Effector memory CD8-positive, alpha-beta T cell (primary cell): ENCODE measurements at regions not wholly inside any gene's neighbourhood (a gene's known extent, or its start where the extent isn't known, plus 50 kb on each side); places are given as distances from the start of the nearest gene placed in this dataset.
"Not testable (repeated sequence)": the region's sequence is repeated elsewhere in the genome, so short reads cannot be mapped to it uniquely, and the experiment has no call there.

Source experiments
- ATAC-seq: fragments of 150-1000 bp; cut with Tn5 transposase; replicated peaks from 2 replicates; pipeline ENCODE4 v1.10.0; 2021; ENCODE audit warnings: mild to moderate bottlenecking, moderate library complexity
- DNase-seq, 3 experiments: peaks; one replicate each; pipeline ENCODE4 v3.0.0; 2021
- H3K27ac Mint-ChIP-seq, 2 donors: one replicate each; pipeline ENCODE4 v1.8.0; 2022; ENCODE audit warnings: mild to moderate bottlenecking in 2 of 2, mixed read lengths in 2 of 2, moderate library complexity in 2 of 2
- H3K27me3 Mint-ChIP-seq, 2 donors: one replicate each; pipeline ENCODE4 v1.8.0; 2022; ENCODE audit warnings: mixed read lengths in 2 of 2
- H3K36me3 Mint-ChIP-seq: one replicate; pipeline ENCODE4 v1.8.0; 2022; ENCODE audit warnings: mild to moderate bottlenecking, moderate library complexity, mixed read lengths; ENCODE audit not compliant: insufficient read depth
- H3K4me1 Mint-ChIP-seq, 2 donors: one replicate each; pipeline ENCODE4 v1.8.0; 2022; ENCODE audit warnings: low read depth in 2 of 2, mixed read lengths in 2 of 2
- H3K4me3 Mint-ChIP-seq, 2 donors: one replicate each; pipeline ENCODE4 v1.8.0; 2022; ENCODE audit warnings: mild to moderate bottlenecking in 2 of 2, mixed read lengths in 2 of 2, moderate library complexity in 2 of 2
- H3K9me3 Mint-ChIP-seq, 2 donors: one replicate each; pipeline ENCODE4 v1.8.0; 2022; ENCODE audit warnings: mixed read lengths in 2 of 2

GRCh38 chr6:865846-866245 is 172.9 kb upstream of the EXOC2 start:
- ATAC-seq (no peak), DNase-seq (no peak)
- no peaks in the 10 kb centered on the region for H3K9me3 Mint-ChIP-seq
- peaks cover 40 to 65% of the 10 kb centered on the region in 2 donors for H3K27me3 Mint-ChIP-seq
- no peak overlapping the region for H3K27ac Mint-ChIP-seq
- H3K4me3 Mint-ChIP-seq: no peak overlapping the region
- H3K36me3 Mint-ChIP-seq: no peaks in the 10 kb centered on the region
- no peaks in the 10 kb centered on the region for H3K4me1 Mint-ChIP-seq

DNA sequence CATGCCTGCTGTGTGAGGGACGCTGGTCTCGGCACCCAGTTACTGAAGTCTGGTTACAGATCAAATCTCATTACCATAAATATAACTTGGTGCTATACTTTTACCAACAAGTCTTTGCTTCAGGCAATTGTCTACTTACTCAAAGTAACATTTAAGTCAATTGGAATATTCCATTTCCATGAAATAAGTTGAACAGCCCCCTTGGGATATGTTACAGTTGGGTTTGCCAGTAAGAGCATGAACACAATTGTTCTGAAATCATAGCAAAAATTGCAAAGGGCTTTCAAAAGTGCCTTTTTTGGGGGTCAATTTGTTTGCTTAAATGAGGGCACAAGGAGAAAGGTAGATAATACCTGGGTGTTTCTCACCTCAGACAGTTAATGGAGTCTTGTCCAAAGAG is 170.9 kb upstream of the EXOC2 start:
- Mint-ChIP-seq H3K27ac (no peak overlapping the region), H3K9me3 (no peaks in the 10 kb centered on the region), H3K4me1 (no peaks in the 10 kb centered on the region), H3K4me3 (no peak overlapping the region), H3K27me3 (peaks cover 52 to 68% of the 10 kb centered on the region in 2 donors), H3K36me3 (no peaks in the 10 kb centered on the region)
- ATAC-seq (no peak), DNase-seq (no peak)

- not testable (repeated sequence) for H3K27ac Mint-ChIP-seq, H3K36me3 Mint-ChIP-seq, H3K4me3 Mint-ChIP-seq, ATAC-seq, H3K4me1 Mint-ChIP-seq, DNase-seq, H3K9me3 Mint-ChIP-seq
- peaks cover 50 to 68% of the 10 kb centered on the region in 2 donors for H3K27me3 Mint-ChIP-seq
Observed at GRCh38 chr6:863127-863526, 170.2 kb upstream of the EXOC2 start.

DNA sequence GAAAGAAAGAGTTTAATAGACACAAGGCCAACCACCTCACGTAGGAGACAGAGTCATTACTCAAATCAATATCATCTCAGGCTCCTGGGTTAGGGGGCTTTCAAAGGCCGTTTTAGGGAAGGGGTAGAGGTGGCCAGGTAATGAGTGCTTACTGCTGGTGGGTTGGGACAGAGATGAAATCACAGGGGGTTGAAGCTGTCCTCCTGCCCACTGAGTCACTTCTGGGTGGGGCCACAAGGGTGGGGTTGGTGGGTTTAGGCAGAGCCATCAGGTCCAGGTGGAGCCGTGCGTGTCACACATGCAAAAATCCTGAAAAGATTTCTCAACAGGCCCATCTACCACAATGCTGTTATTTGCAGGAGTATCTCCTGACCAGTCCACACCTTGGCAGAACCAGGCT is 167.0 kb upstream of the EXOC2 start:
- Mint-ChIP-seq H3K9me3 (no peaks in the 10 kb centered on the region), H3K27ac (no peak overlapping the region), H3K4me3 (no peak overlapping the region), H3K27me3 (peaks cover 37 to 61% of the 10 kb centered on the region in 2 donors), H3K36me3 (no peaks in the 10 kb centered on the region), H3K4me1 (no peaks in the 10 kb centered on the region)
- no peak for ATAC-seq
- DNase-seq: no peak

DNA sequence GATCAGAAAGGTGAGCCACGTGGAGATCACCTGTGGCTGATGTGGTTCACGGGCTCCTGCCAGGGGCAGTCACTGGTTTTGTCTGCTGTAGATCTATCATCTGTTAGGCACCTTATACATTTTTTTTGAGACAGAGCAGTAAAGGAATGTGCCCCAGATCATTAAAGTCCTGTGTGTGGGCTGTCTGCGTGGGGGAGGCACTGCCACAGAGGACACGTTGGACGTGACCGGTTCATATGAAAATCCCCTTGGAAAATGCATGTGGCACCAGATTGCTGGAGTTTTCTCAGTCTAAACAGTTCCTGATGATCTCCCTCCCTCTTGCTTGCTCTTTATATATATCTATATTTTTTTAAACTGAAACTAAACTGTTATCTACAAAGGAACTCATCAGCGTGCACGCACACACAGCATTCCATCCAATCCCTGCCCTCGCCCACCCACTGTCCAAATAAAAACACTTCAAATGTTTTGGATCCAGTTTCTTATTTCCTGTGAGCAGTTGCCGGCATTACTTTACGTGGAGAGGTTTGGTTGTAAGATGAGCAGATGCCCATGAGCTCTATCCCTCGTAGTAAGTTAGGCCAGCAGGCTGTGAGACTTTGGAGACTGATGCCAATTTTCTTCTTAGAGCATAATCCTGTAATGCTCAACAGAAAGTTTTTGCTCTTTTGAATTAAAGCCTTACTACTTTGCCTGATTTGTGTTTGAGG is 161.6 kb upstream of the EXOC2 start:
- Mint-ChIP-seq H3K9me3 (no peaks in the 10 kb centered on the region), H3K27me3 (peaks cover 18 to 40% of the 10 kb centered on the region in 2 donors), H3K27ac (no peak overlapping the region), H3K4me1 (no peaks in the 10 kb centered on the region), H3K4me3 (no peak overlapping the region), H3K36me3 (no peaks in the 10 kb centered on the region)
- no peak for ATAC-seq
- no peak for DNase-seq

- not testable (repeated sequence) for DNase-seq, H3K27ac Mint-ChIP-seq, H3K9me3 Mint-ChIP-seq, H3K4me1 Mint-ChIP-seq, ATAC-seq, H3K4me3 Mint-ChIP-seq, H3K36me3 Mint-ChIP-seq
- H3K27me3 Mint-ChIP-seq: peaks cover 17 to 42% of the 10 kb centered on the region in 2 donors
Observed at GRCh38 chr6:852216-852615, 159.3 kb upstream of the EXOC2 start.

- no peaks in the 10 kb centered on the region for H3K36me3 Mint-ChIP-seq
- H3K27me3 Mint-ChIP-seq: peaks cover 25 to 48% of the 10 kb centered on the region in 2 donors
- no peak for ATAC-seq
- H3K9me3 Mint-ChIP-seq: no peaks in the 10 kb centered on the region
- H3K27ac Mint-ChIP-seq: no peak overlapping the region
- H3K4me1 Mint-ChIP-seq: no peaks in the 10 kb centered on the region
- no peak for DNase-seq
- no peak overlapping the region for H3K4me3 Mint-ChIP-seq
Observed at GRCh38 chr6:849075-849506, 156.2 kb upstream of the EXOC2 start.

DNA sequence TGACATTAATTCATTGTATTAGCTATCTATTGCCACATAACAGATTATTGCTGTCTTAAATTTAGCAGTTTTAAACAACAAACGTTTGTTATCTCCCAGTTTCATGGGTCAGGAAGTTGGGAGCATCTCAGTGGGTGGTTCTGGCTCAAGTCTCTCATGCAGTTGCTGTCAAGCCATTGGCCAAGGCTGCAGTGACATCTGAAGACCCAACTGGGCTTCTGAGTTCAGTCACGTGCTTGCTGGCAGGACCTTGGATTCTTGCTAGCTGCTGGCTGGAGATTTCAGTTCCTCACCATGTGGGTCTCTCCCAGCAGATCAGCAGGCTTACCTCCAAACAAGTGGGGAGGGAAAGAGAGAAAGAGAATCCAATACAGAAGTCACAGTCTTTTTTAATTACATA is 152.6 kb upstream of the EXOC2 start:
- Mint-ChIP-seq H3K4me1 (no peaks in the 10 kb centered on the region), H3K36me3 (no peaks in the 10 kb centered on the region), H3K9me3 (no peaks in the 10 kb centered on the region), H3K27ac (no peak overlapping the region), H3K4me3 (no peak overlapping the region), H3K27me3 (peaks cover 47 to 72% of the 10 kb centered on the region in 2 donors)
- DNase-seq (no peak), ATAC-seq (no peak)

DNA sequence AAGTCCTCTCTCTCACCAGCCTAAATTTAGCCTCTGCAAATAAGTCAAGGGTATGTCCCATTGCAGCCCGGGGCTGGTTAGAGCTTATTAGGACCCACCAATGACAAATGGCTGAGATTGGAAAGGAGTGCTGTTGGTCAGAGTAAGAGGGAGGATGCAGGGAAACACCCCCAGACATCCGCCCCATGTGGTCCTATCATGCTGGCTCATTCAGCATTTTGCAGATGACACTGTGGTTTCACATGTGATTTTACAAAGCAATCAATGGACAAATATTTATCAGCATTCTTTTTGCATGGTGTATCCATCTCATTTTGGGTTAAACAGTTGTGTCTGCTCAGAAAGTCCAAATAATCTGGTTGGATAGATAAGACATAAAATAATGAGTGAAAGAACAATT is 152.2 kb upstream of the EXOC2 start:
- H3K9me3 Mint-ChIP-seq: peaks cover 0 to 4% of the 10 kb centered on the region in 2 donors
- H3K27ac Mint-ChIP-seq: no peak overlapping the region
- no peaks in the 10 kb centered on the region for H3K36me3 Mint-ChIP-seq
- H3K27me3 Mint-ChIP-seq: peaks cover 51 to 72% of the 10 kb centered on the region in 2 donors
- H3K4me1 Mint-ChIP-seq: no peaks in the 10 kb centered on the region
- ATAC-seq (no peak), DNase-seq (no peak)
- H3K4me3 Mint-ChIP-seq: no peak overlapping the region

DNA sequence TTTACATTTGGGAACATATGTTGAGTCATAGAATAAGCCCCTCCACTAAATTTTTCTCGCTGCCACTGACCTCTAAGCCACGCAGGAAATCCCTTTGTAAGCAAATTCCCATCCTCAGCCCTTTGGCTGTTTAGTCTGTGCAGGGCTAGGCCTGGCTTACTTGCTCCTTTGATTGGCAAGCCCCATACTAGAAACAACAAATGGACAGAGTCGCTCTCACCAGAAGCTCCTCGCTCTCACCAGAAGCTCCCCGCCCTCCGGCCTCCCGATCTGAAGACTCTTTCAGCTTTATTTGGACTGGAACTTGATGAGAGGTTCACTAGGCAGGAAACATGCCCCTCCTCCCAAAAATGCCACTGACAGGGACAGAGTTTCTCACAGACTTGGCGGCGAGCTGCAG is 149.2 kb upstream of the EXOC2 start:
- Mint-ChIP-seq H3K4me3 (no peak overlapping the region), H3K4me1 (no peaks in the 10 kb centered on the region), H3K36me3 (no peaks in the 10 kb centered on the region), H3K9me3 (peaks cover 0 to 7% of the 10 kb centered on the region in 2 donors), H3K27ac (no peak overlapping the region), H3K27me3 (peaks cover 53 to 64% of the 10 kb centered on the region in 2 donors)
- ATAC-seq (no peak), DNase-seq (no peak)

GRCh38 chr6:841569-841968 is 148.6 kb upstream of the EXOC2 start:
- Mint-ChIP-seq H3K4me3 (no peak overlapping the region), H3K4me1 (no peaks in the 10 kb centered on the region), H3K36me3 (no peaks in the 10 kb centered on the region), H3K27me3 (peaks cover 49 to 63% of the 10 kb centered on the region in 2 donors), H3K9me3 (peaks cover 0 to 7% of the 10 kb centered on the region in 2 donors), H3K27ac (no peak overlapping the region)
- no peak for ATAC-seq
- DNase-seq: no peak

- H3K4me1 Mint-ChIP-seq: no peaks in the 10 kb centered on the region
- H3K36me3 Mint-ChIP-seq: no peaks in the 10 kb centered on the region
- DNase-seq (no peak), ATAC-seq (no peak)
- no peak overlapping the region for H3K27ac Mint-ChIP-seq
- peaks cover 45 to 58% of the 10 kb centered on the region in 2 donors for H3K27me3 Mint-ChIP-seq
- H3K4me3 Mint-ChIP-seq: no peak overlapping the region
- H3K9me3 Mint-ChIP-seq: peaks cover 2 to 11% of the 10 kb centered on the region in 2 donors
Observed at GRCh38 chr6:839201-839600, 146.3 kb upstream of the EXOC2 start.

- Mint-ChIP-seq H3K27ac (no peak overlapping the region), H3K4me1 (no peaks in the 10 kb centered on the region), H3K4me3 (no peak overlapping the region), H3K36me3 (no peaks in the 10 kb centered on the region), H3K27me3 (peaks cover 40 to 51% of the 10 kb centered on the region in 2 donors), H3K9me3 (peaks cover 5 to 13% of the 10 kb centered on the region in 2 donors)
- ATAC-seq (no peak), DNase-seq (no peak)
Observed at GRCh38 chr6:837380-837779, 144.4 kb upstream of the EXOC2 start.

- Mint-ChIP-seq H3K9me3 (peaks cover 5 to 13% of the 10 kb centered on the region in 2 donors), H3K4me1 (no peaks in the 10 kb centered on the region), H3K36me3 (no peaks in the 10 kb centered on the region), H3K27ac (no peak overlapping the region), H3K27me3 (peaks cover 30 to 41% of the 10 kb centered on the region in 2 donors), H3K4me3 (no peak overlapping the region)
- ATAC-seq (no peak), DNase-seq (no peak)
Observed at GRCh38 chr6:836276-836853, 143.4 kb upstream of the EXOC2 start.
